AG09319 (cell line): ENCODE measurements at regions not wholly inside any gene's neighbourhood (a gene's known extent, or its start where the extent isn't known, plus 50 kb on each side); places are given as distances from the start of the nearest gene placed in this dataset.

Source experiments
- DNase-seq: peaks from one replicate; pipeline ENCODE4 v3.0.0-alpha.2; 2010; ENCODE audit warnings: low read depth; ENCODE audit errors: extremely low read depth
- TF ChIP-seq, protein P1 (sequence below): IDR thresholded peaks from 2 replicates; pipeline ENCODE4 v1.5.1; 2011; ENCODE audit warnings: low read depth, mild to moderate bottlenecking, inconsistent platforms, low read length, moderate library complexity

- DNase-seq, result no peak
- TF ChIP-seq, protein P1, sequence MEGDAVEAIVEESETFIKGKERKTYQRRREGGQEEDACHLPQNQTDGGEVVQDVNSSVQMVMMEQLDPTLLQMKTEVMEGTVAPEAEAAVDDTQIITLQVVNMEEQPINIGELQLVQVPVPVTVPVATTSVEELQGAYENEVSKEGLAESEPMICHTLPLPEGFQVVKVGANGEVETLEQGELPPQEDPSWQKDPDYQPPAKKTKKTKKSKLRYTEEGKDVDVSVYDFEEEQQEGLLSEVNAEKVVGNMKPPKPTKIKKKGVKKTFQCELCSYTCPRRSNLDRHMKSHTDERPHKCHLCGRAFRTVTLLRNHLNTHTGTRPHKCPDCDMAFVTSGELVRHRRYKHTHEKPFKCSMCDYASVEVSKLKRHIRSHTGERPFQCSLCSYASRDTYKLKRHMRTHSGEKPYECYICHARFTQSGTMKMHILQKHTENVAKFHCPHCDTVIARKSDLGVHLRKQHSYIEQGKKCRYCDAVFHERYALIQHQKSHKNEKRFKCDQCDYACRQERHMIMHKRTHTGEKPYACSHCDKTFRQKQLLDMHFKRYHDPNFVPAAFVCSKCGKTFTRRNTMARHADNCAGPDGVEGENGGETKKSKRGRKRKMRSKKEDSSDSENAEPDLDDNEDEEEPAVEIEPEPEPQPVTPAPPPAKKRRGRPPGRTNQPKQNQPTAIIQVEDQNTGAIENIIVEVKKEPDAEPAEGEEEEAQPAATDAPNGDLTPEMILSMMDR, result no peak
Observed at GRCh38 chr6:6711832-6712448, 123.4 kb downstream of the LY86 start.

DNA sequence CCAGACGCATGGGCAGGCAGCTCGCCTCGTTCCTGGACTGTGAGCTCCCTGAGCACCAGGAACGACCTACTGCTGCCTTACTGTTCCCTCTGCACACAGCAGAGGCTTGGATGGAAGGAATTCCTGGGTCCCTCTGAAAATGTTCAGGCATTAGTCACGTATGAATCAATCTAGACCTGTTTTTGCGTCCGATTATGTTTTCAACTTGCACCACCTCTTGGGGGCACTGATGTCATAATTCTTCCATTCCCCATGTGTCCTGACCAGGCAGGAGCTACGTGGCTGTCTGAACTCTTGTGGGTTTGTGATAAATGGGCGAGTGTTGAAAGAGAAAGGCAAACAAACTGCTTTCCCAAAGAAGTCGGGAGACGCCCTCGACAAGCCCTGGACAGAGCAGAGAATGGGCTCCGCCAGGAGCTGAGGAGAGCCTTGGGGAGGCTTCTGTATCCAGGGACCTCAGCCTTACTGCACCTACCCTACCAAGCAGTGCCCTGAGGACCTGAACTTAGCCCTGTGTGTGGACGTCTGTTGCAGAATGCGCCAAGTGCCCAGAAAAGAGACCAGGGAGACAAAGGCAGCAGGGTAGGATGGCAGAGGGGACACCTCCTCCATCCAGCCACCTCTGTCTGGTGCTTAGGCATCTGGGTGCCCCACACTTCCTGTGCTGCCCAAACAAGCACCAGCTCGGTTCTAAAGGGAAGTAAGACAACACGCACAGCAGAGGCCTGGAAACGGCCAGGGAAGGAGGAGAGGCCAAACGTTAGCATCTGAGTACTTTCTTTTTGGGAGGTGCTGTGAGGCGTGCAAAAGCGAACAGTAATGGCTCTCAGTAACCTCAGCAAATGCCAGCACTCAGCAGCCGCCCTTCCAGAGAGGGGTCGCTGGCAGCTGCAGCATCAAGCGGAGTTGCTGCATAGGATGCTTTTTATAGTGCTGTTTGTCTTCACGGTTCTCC lies 124.2 kb downstream of the LY86 start:
- TF ChIP-seq, protein P1, result no peak
- DNase-seq, result no peak

GRCh38 chr6:6713657-6714056 lies 125.1 kb downstream of the LY86 start:
- TF ChIP-seq, protein P1, result no peak
- no peak for DNase-seq

GRCh38 chr6:6714118-6714897 lies 125.8 kb downstream of the LY86 start:
- TF ChIP-seq, protein P1, result no peak
- DNase-seq, result no peak

DNA sequence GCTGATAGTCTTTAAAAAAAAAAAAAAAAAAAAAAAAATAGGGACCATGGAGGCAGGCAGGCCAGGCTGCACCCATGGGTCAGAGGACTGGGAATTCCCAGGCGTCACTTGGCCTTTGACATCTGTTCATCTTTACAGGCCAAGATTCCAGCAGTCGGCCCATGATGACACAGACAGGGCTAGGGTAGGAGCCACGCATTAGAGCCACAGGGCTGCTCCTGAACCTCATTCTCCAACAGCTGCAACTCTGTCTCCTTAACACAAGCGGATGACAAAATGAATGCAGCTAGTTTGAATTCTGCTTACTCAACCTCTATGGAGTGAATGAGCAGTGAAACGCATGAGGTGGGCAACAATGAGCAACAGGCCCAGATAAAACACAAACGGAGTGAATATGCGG lies 126.4 kb downstream of the LY86 start:
- DNase-seq, result no peak
- TF ChIP-seq, protein P1, result no peak

DNA sequence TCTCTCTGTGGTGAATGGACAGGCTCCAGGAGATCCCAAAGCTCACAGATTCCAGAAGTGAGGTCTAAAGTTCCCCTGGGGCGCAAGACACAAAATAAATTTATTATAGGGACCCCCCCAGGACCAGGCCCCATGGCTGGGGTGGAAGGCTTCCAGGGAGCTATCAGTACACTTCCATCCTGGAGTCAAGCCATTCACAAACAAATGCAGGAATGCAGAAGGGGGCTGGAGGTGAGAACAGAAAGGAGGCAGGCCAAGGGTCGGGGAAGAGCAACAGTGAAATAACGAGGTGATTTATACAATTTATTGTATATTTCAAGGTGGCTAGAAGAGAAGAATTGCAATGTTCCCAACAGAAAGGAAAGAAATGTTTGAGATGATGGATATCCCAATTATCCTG lies 126.9 kb downstream of the LY86 start:
- DNase-seq, result no peak
- TF ChIP-seq, protein P1, result no peak
